HFFc6 (cell line): ENCODE measurements at regions not wholly inside any gene's neighbourhood (a gene's known extent, or its start where the extent isn't known, plus 50 kb on each side); places are given as distances from the start of the nearest gene placed in this dataset.

Source experiments
- DNase-seq: peaks from one replicate; pipeline ENCODE4 v3.0.0-alpha.2; 2018
- H3K27ac Mint-ChIP-seq: 2 replicates; pipeline ENCODE4 v1.8.0; 2020; ENCODE audit warnings: mild to moderate bottlenecking, mixed read lengths
- H3K27me3 Mint-ChIP-seq: 2 replicates; pipeline ENCODE4 v1.8.0; 2021; ENCODE audit warnings: mild to moderate bottlenecking, moderate library complexity, mixed read lengths; ENCODE audit not compliant: insufficient read depth
- H3K36me3 Mint-ChIP-seq: 2 replicates; pipeline ENCODE4 v1.8.0; 2021; ENCODE audit warnings: low read depth, mixed read lengths
- H3K4me1 Mint-ChIP-seq: 2 replicates; pipeline ENCODE4 v1.8.0; 2020; ENCODE audit warnings: low read depth, mixed read lengths
- H3K4me3 Mint-ChIP-seq: 2 replicates; pipeline ENCODE4 v1.8.0; 2020; ENCODE audit warnings: mild to moderate bottlenecking, moderate library complexity, mixed read lengths
- H3K9me3 Mint-ChIP-seq: 2 replicates; pipeline ENCODE4 v1.8.0; 2020; ENCODE audit warnings: mild to moderate bottlenecking, mixed read lengths
- CTCF ChIP-seq: fragments of 200-600 bp; sonication (generic); IDR thresholded peaks from 2 replicates; pipeline ENCODE4 v1.5.0; 2021; ENCODE audit warnings: antibody characterized with exemption, mild to moderate bottlenecking

- no peaks in the 10 kb centered on the region for H3K27me3 Mint-ChIP-seq
- DNase-seq: no peak
- no peak for TF ChIP-seq CTCF
- H3K27ac Mint-ChIP-seq: no peak overlapping the region
- no peak overlapping the region for H3K4me3 Mint-ChIP-seq
- peaks cover 45% of the 10 kb centered on the region for H3K9me3 Mint-ChIP-seq
- H3K4me1 Mint-ChIP-seq: no peaks in the 10 kb centered on the region
- peaks cover 10% of the 10 kb centered on the region for H3K36me3 Mint-ChIP-seq
Measured at GRCh38 chr11:90779098-90779497, 556.2 kb upstream of the CHORDC1 start.

GRCh38 chr11:90775567-90776165, 552.8 kb upstream of the CHORDC1 start:
- Mint-ChIP-seq H3K4me3 (no peak overlapping the region), H3K27ac (no peak overlapping the region), H3K27me3 (no peaks in the 10 kb centered on the region), H3K4me1 (no peaks in the 10 kb centered on the region), H3K9me3 (peaks cover 62% of the 10 kb centered on the region), H3K36me3 (peaks cover 10% of the 10 kb centered on the region)
- no peak for TF ChIP-seq CTCF
- no peak for DNase-seq

GRCh38 chr11:90774727-90775566, 552.1 kb upstream of the CHORDC1 start:
- Mint-ChIP-seq H3K4me1 (no peaks in the 10 kb centered on the region), H3K36me3 (peaks cover 10% of the 10 kb centered on the region), H3K27me3 (no peaks in the 10 kb centered on the region), H3K4me3 (no peak overlapping the region), H3K9me3 (peaks cover 62% of the 10 kb centered on the region), H3K27ac (no peak overlapping the region)
- no peak for DNase-seq
- no peak for TF ChIP-seq CTCF

- peaks cover 63% of the 10 kb centered on the region for H3K9me3 Mint-ChIP-seq
- H3K36me3 Mint-ChIP-seq: no peaks in the 10 kb centered on the region
- H3K4me3 Mint-ChIP-seq: no peak overlapping the region
- no peak for TF ChIP-seq CTCF
- no peaks in the 10 kb centered on the region for H3K27me3 Mint-ChIP-seq
- H3K27ac Mint-ChIP-seq: no peak overlapping the region
- DNase-seq: no peak
- no peaks in the 10 kb centered on the region for H3K4me1 Mint-ChIP-seq
Measured at GRCh38 chr11:90770007-90770406, 547.2 kb upstream of the CHORDC1 start.

GRCh38 chr11:90766121-90766520, 543.3 kb upstream of the CHORDC1 start:
- TF ChIP-seq CTCF: no peak
- Mint-ChIP-seq H3K4me3 (no peak overlapping the region), H3K27ac (no peak overlapping the region), H3K27me3 (no peaks in the 10 kb centered on the region), H3K9me3 (peaks cover 39% of the 10 kb centered on the region), H3K4me1 (no peaks in the 10 kb centered on the region), H3K36me3 (no peaks in the 10 kb centered on the region)
- DNase-seq: no peak
